OCI-LY1 (cell line): ENCODE measurements at regions not wholly inside any gene's neighbourhood (a gene's known extent, or its start where the extent isn't known, plus 50 kb on each side); places are given as distances from the start of the nearest gene placed in this dataset.
"Not testable (repeated sequence)": the region's sequence is repeated elsewhere in the genome, so short reads cannot be mapped to it uniquely, and the experiment has no call there.

Experiments
- EZH2 ChIP-seq: fragments of 200-600 bp; sonication (generic), shearing (Covaris generic); IDR thresholded peaks from 2 replicates; pipeline ENCODE4 v1.8.0; 2017; ENCODE audit warnings: borderline replicate concordance, mixed run types, mild to moderate bottlenecking, antibody characterized with exemption, low read length, moderate library complexity, mixed read lengths
- TF ChIP-seq, protein P1 (sequence below): fragments of 200-600 bp; sonication (generic), shearing (Covaris generic); IDR thresholded peaks from 2 replicates; pipeline ENCODE4 v1.5.1; 2017; ENCODE audit warnings: mild to moderate bottlenecking, antibody characterized with exemption, low read length, moderate library complexity, mixed read lengths

DNA sequence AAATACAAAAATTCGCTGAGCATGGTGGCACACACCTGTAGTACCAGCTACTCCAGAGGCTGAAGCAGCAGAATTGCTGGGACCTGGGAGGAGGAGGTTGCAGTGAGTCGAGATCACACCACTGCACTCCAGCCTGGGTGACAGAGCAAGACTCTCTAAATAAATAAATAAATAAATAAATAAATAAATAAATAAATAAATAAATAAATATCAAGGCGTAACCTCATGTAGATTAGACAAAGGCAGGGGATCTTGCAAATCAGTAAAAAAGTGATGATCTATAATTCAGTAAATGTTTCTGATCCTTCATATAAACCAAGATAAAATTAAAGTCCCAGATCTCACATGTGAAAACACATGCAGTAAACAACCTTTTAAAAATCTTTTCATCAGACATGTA is 425.6 kb downstream of the MRPL39 start:
- TF ChIP-seq, protein P1, sequence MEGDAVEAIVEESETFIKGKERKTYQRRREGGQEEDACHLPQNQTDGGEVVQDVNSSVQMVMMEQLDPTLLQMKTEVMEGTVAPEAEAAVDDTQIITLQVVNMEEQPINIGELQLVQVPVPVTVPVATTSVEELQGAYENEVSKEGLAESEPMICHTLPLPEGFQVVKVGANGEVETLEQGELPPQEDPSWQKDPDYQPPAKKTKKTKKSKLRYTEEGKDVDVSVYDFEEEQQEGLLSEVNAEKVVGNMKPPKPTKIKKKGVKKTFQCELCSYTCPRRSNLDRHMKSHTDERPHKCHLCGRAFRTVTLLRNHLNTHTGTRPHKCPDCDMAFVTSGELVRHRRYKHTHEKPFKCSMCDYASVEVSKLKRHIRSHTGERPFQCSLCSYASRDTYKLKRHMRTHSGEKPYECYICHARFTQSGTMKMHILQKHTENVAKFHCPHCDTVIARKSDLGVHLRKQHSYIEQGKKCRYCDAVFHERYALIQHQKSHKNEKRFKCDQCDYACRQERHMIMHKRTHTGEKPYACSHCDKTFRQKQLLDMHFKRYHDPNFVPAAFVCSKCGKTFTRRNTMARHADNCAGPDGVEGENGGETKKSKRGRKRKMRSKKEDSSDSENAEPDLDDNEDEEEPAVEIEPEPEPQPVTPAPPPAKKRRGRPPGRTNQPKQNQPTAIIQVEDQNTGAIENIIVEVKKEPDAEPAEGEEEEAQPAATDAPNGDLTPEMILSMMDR = not testable (repeated sequence)
- not testable (repeated sequence) for TF ChIP-seq EZH2
